GM23338 (cell line): ENCODE measurements at regions not wholly inside any gene's neighbourhood (a gene's known extent, or its start where the extent isn't known, plus 50 kb on each side); places are given as distances from the start of the nearest gene placed in this dataset.
"Not testable (repeated sequence)": the region's sequence is repeated elsewhere in the genome, so short reads cannot be mapped to it uniquely, and the experiment has no call there.

ENCODE experiments used
- ATAC-seq: fragments of 200-7000 bp; cut with Tn5 transposase; 3 replicates; pipeline ENCODE4 v1.9.1; 2020
- DNase-seq: peaks from one replicate; pipeline ENCODE4 v3.0.0-alpha.2; 2015; ENCODE audit warnings: low spot score
- H2AFZ ChIP-seq: fragments of 200-600 bp; sonication (generic); 2 replicates; pipeline ENCODE4 v1.8.0; 2016; ENCODE audit warnings: antibody characterized with exemption, mild to moderate bottlenecking, moderate library complexity
- H3F3A ChIP-seq: fragments of 200-600 bp; sonication (generic); replicated peaks from 2 replicates; pipeline ENCODE4 v1.8.0; 2017; ENCODE audit warnings: antibody characterized with exemption, mixed run types, low read depth
- H3K27ac ChIP-seq: fragments of 200-600 bp; sonication (generic); 2 replicates; pipeline ENCODE4 v1.6.1; 2016; ENCODE audit warnings: low read depth
- H3K27me3 ChIP-seq: fragments of 200-600 bp; sonication (generic); 2 replicates; pipeline ENCODE4 v1.8.0; 2016; ENCODE audit warnings: mild to moderate bottlenecking, mixed run types, moderate library complexity; ENCODE audit not compliant: insufficient read depth
- H3K36me3 ChIP-seq: fragments of 200-600 bp; sonication (generic); 2 replicates; pipeline ENCODE4 v1.8.0; 2016; ENCODE audit warnings: mild to moderate bottlenecking; ENCODE audit not compliant: insufficient read depth
- H3K4me1 ChIP-seq: fragments of 200-600 bp; sonication (generic); 2 replicates; pipeline ENCODE4 v1.8.0; 2016; ENCODE audit warnings: mild to moderate bottlenecking, moderate library complexity; ENCODE audit not compliant: insufficient read depth
- H3K4me2 ChIP-seq: fragments of 200-600 bp; sonication (generic); 2 replicates; pipeline ENCODE4 v1.7.1; 2017; ENCODE audit warnings: mixed run types
- H3K4me3 ChIP-seq: fragments of 200-600 bp; sonication (generic); 2 replicates; pipeline ENCODE4 v1.6.1; 2016; ENCODE audit warnings: mixed run types
- H3K79me2 ChIP-seq: fragments of 200-600 bp; sonication (generic); replicated peaks from 2 replicates; pipeline ENCODE4 v1.8.0; 2017; ENCODE audit warnings: mild to moderate bottlenecking; ENCODE audit not compliant: insufficient read depth
- H3K9me2 ChIP-seq: fragments of 200-600 bp; sonication (generic); 2 replicates; pipeline ENCODE4 v1.8.0; 2017; ENCODE audit not compliant: insufficient read depth
- H4K20me1 ChIP-seq: fragments of 200-600 bp; sonication (generic); replicated peaks from 2 replicates; pipeline ENCODE4 v1.8.0; 2017; ENCODE audit warnings: mild to moderate bottlenecking; ENCODE audit not compliant: insufficient read depth
- H3K27ac Mint-ChIP-seq: 2 replicates; pipeline ENCODE4 v1.8.0; 2020; ENCODE audit warnings: inconsistent platforms, mild to moderate bottlenecking, moderate library complexity, mixed read lengths
- H3K27me3 Mint-ChIP-seq: 3 replicates; pipeline ENCODE4 v1.8.0; 2022; ENCODE audit warnings: low read depth, mild to moderate bottlenecking, moderate library complexity, mixed read lengths, inconsistent platforms; ENCODE audit not compliant: insufficient read depth, poor library complexity
- H3K36me3 Mint-ChIP-seq: 3 replicates; pipeline ENCODE4 v1.8.0; 2021; ENCODE audit warnings: low read depth, mild to moderate bottlenecking, inconsistent platforms, moderate library complexity, mixed read lengths
- H3K4me1 Mint-ChIP-seq: 3 replicates; pipeline ENCODE4 v1.8.0; 2020; ENCODE audit warnings: mild to moderate bottlenecking, inconsistent platforms, mixed read lengths
- H3K4me3 Mint-ChIP-seq: 3 replicates; pipeline ENCODE4 v1.8.0; 2021; ENCODE audit warnings: moderate library complexity, mild to moderate bottlenecking, inconsistent platforms, mixed read lengths
- H3K9me3 Mint-ChIP-seq: 3 replicates; pipeline ENCODE4 v1.8.0; 2020; ENCODE audit warnings: moderate library complexity, mild to moderate bottlenecking, inconsistent platforms, mixed read lengths
- EZH2 ChIP-seq: fragments of 200-600 bp; sonication (generic); IDR thresholded peaks from one replicate; pipeline ENCODE4 v1.8.0; 2017; ENCODE audit warnings: antibody characterized with exemption, mild to moderate bottlenecking, low read depth; ENCODE audit not compliant: unreplicated experiment
- EZH2phosphoT487 ChIP-seq: fragments of 200-600 bp; sonication (generic); IDR thresholded peaks from one replicate; pipeline ENCODE4 v1.8.1; 2018; ENCODE audit warnings: antibody characterized with exemption; ENCODE audit not compliant: unreplicated experiment
- JUNB ChIP-seq: IDR thresholded peaks from one replicate; pipeline ENCODE4 v1.6.1; 2016; ENCODE audit warnings: antibody characterized with exemption; ENCODE audit not compliant: unreplicated experiment
- NANOG ChIP-seq: IDR thresholded peaks from 2 replicates; pipeline ENCODE4 v1.6.1; 2016; ENCODE audit warnings: antibody characterized with exemption, borderline replicate concordance
- REST ChIP-seq: IDR thresholded peaks from one replicate; pipeline ENCODE4 v1.6.1; 2018; ENCODE audit warnings: antibody characterized with exemption; ENCODE audit not compliant: unreplicated experiment
- STAT1 ChIP-seq: IDR thresholded peaks from one replicate; pipeline ENCODE4 v1.6.1; 2016; ENCODE audit warnings: antibody characterized with exemption; ENCODE audit not compliant: unreplicated experiment
- ZNF331 ChIP-seq: fragments of 250-450 bp; sonication (Bioruptor Pico); IDR thresholded peaks from 2 replicates; pipeline ENCODE4 v1.5.0; 2020; ENCODE audit warnings: low read depth, mild to moderate bottlenecking, moderate library complexity
- ZNF462 ChIP-seq: fragments of 250-450 bp; sonication (Bioruptor Pico); IDR thresholded peaks from 2 replicates; pipeline ENCODE4 v1.5.0; 2020; ENCODE audit warnings: mild to moderate bottlenecking, moderate library complexity
- TF ChIP-seq, protein P1 (sequence below), 2 experiments: fragments of 200-600 bp in 1 of 2; sonication (generic) in 1 of 2; conservative IDR thresholded peaks; 2 replicates each; pipeline versions ENCODE4 v1.5.1 to v1.6.1; 2016 to 2017; ENCODE audit warnings: antibody characterized with exemption in 2 of 2, low read depth in 2 of 2, mild to moderate bottlenecking in 2 of 2, moderate library complexity in 1 of 2
- TF ChIP-seq, protein P2 (sequence below): IDR thresholded peaks from 2 replicates; pipeline ENCODE4 v1.6.1; 2016; ENCODE audit warnings: antibody characterized with exemption

GRCh38 chr1:94755016-94755415 lies 65.1 kb upstream of the SLC44A3 start:
- not testable (repeated sequence) for H3K27ac Mint-ChIP-seq, H3K4me3 ChIP-seq, H3K4me2 ChIP-seq, H3F3A ChIP-seq, H3K27me3 Mint-ChIP-seq, ATAC-seq, DNase-seq, H3K9me2 ChIP-seq, H3K9me3 Mint-ChIP-seq, H3K27ac ChIP-seq, H3K36me3 ChIP-seq, H3K36me3 Mint-ChIP-seq, H2AFZ ChIP-seq, H3K4me3 Mint-ChIP-seq, H3K27me3 ChIP-seq, H3K79me2 ChIP-seq, H4K20me1 ChIP-seq
- H3K4me1 ChIP-seq, result peaks cover 15% of the 10 kb centered on the region
- H3K4me1 Mint-ChIP-seq, result peaks cover 12% of the 10 kb centered on the region

- H3K4me2 ChIP-seq, result no peak overlapping the region
- peaks cover 8% of the 10 kb centered on the region; the same call in 2 of the 3 replicates for H3K9me3 Mint-ChIP-seq
- no peak for TF ChIP-seq ZNF462 (CRISPR knock-in tag)
- TF ChIP-seq REST, result no peak
- TF ChIP-seq EZH2phosphoT487, result no peak
- TF ChIP-seq, protein P1, sequence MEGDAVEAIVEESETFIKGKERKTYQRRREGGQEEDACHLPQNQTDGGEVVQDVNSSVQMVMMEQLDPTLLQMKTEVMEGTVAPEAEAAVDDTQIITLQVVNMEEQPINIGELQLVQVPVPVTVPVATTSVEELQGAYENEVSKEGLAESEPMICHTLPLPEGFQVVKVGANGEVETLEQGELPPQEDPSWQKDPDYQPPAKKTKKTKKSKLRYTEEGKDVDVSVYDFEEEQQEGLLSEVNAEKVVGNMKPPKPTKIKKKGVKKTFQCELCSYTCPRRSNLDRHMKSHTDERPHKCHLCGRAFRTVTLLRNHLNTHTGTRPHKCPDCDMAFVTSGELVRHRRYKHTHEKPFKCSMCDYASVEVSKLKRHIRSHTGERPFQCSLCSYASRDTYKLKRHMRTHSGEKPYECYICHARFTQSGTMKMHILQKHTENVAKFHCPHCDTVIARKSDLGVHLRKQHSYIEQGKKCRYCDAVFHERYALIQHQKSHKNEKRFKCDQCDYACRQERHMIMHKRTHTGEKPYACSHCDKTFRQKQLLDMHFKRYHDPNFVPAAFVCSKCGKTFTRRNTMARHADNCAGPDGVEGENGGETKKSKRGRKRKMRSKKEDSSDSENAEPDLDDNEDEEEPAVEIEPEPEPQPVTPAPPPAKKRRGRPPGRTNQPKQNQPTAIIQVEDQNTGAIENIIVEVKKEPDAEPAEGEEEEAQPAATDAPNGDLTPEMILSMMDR (conservative IDR thresholded peaks at IDR 0.05; ENCODE audit: low read depth in 2 of 2), result no peak
- TF ChIP-seq ZNF331 (CRISPR knock-in tag), result no peak
- no peak for TF ChIP-seq EZH2
- no peak for TF ChIP-seq STAT1
- TF ChIP-seq, protein P2, sequence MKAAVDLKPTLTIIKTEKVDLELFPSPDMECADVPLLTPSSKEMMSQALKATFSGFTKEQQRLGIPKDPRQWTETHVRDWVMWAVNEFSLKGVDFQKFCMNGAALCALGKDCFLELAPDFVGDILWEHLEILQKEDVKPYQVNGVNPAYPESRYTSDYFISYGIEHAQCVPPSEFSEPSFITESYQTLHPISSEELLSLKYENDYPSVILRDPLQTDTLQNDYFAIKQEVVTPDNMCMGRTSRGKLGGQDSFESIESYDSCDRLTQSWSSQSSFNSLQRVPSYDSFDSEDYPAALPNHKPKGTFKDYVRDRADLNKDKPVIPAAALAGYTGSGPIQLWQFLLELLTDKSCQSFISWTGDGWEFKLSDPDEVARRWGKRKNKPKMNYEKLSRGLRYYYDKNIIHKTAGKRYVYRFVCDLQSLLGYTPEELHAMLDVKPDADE, result no peak
- TF ChIP-seq NANOG, result no peak
- no peak for TF ChIP-seq JUNB
These were observed 65.6 kb upstream of the SLC44A3 start for GRCh38 chr1:94754570-94754969.

More at GRCh38 chr1:94754570-94754969, 65.6 kb upstream of the SLC44A3 start:
- Mint-ChIP-seq H3K27ac (no peak overlapping the region), H3K36me3 (no peaks in the 10 kb centered on the region), H3K4me3 (no peak overlapping the region), H3K27me3 (no peaks in the 10 kb centered on the region), H3K4me1 (peaks cover 12% of the 10 kb centered on the region)
- H3F3A ChIP-seq, result no peaks in the 10 kb centered on the region
- no peaks in the 10 kb centered on the region for H3K9me2 ChIP-seq
- no peak for DNase-seq
- no peak overlapping the region for H3K4me3 ChIP-seq
- no peaks in the 10 kb centered on the region for H3K79me2 ChIP-seq
- no peak overlapping the region for H2AFZ ChIP-seq
- no peak overlapping the region for H3K27ac ChIP-seq
- no peaks in the 10 kb centered on the region for H3K36me3 ChIP-seq
- no peaks in the 10 kb centered on the region for H4K20me1 ChIP-seq
- no peak for ATAC-seq
- no peaks in the 10 kb centered on the region for H3K27me3 ChIP-seq
- peaks cover 15% of the 10 kb centered on the region for H3K4me1 ChIP-seq
